CD4-positive, alpha-beta T cell treated with Interleukin-4 for 1 hour (primary cell): ENCODE measurements at regions not wholly inside any gene's neighbourhood (a gene's known extent, or its start where the extent isn't known, plus 50 kb on each side); places are given as distances from the start of the nearest gene placed in this dataset.

Experiments
- DNase-seq, 2 donors: peaks; one replicate each; pipeline ENCODE4 v3.0.0-alpha.2; 2020 to 2022

GRCh38 chr7:27299861-27300260 is 57.3 kb downstream of the EVX1 start:
- no peak for DNase-seq

- no peak for DNase-seq
These were observed 57.8 kb downstream of the EVX1 start for GRCh38 chr7:27300421-27300820.

- DNase-seq = no peak
These were observed 60.0 kb downstream of the EVX1 start for GRCh38 chr7:27302590-27302989.

GRCh38 chr7:27303026-27303425 is 60.4 kb downstream of the EVX1 start:
- no peak for DNase-seq

- no peak for DNase-seq
These were observed 63.3 kb downstream of the EVX1 start for GRCh38 chr7:27305854-27306253.

GRCh38 chr7:27312820-27313219 is 70.2 kb downstream of the EVX1 start:
- no peak for DNase-seq

- DNase-seq = no peak
These were observed 71.5 kb downstream of the EVX1 start for GRCh38 chr7:27314111-27314510.

- DNase-seq = no peak
These were observed 72.5 kb downstream of the EVX1 start for GRCh38 chr7:27315066-27315465.

- no peak for DNase-seq
These were observed 73.7 kb downstream of the EVX1 start for GRCh38 chr7:27316311-27316710.

- no peak for DNase-seq
These were observed 81.6 kb downstream of the EVX1 start for GRCh38 chr7:27324246-27324645.

GRCh38 chr7:27329909-27330308 is 87.3 kb downstream of the EVX1 start:
- DNase-seq = no peak

GRCh38 chr7:27339478-27339877 is 96.9 kb downstream of the EVX1 start:
- peak; percentile 25 to 69 for DNase-seq

- no peak for DNase-seq
These were observed 101.9 kb downstream of the EVX1 start for GRCh38 chr7:27344471-27344870.

GRCh38 chr7:27345164-27345887 is 102.7 kb downstream of the EVX1 start:
- DNase-seq = no peak

- DNase-seq = no peak
These were observed 103.4 kb downstream of the EVX1 start for GRCh38 chr7:27345997-27346396.

- no peak for DNase-seq
These were observed 104.1 kb downstream of the EVX1 start for GRCh38 chr7:27346531-27347275.

- no peak for DNase-seq
These were observed 104.7 kb downstream of the EVX1 start for GRCh38 chr7:27347276-27347640.

GRCh38 chr7:27349621-27350020 is 107.0 kb downstream of the EVX1 start:
- no peak for DNase-seq

- DNase-seq = no peak
These were observed 108.5 kb downstream of the EVX1 start for GRCh38 chr7:27351137-27351536.

GRCh38 chr7:27351786-27352185 is 109.2 kb downstream of the EVX1 start:
- no peak for DNase-seq

- DNase-seq = no peak
These were observed 116.9 kb downstream of the EVX1 start for GRCh38 chr7:27359181-27360125.

GRCh38 chr7:27361522-27361921 is 118.9 kb downstream of the EVX1 start:
- DNase-seq = no peak

GRCh38 chr7:27362026-27362425 is 119.4 kb downstream of the EVX1 start:
- no peak for DNase-seq
